NCI-H2081 (cell line): ENCODE measurements at regions not wholly inside any gene's neighbourhood (a gene's known extent, or its start where the extent isn't known, plus 50 kb on each side); places are given as distances from the start of the nearest gene placed in this dataset.
"Not testable (repeated sequence)": the region's sequence is repeated elsewhere in the genome, so short reads cannot be mapped to it uniquely, and the experiment has no call there.

Experiments used
- DNase-seq, 2 experiments: peaks; one replicate each; lab custom pipeline; 2025; lab: John Stamatoyannopoulos, UW

DNA sequence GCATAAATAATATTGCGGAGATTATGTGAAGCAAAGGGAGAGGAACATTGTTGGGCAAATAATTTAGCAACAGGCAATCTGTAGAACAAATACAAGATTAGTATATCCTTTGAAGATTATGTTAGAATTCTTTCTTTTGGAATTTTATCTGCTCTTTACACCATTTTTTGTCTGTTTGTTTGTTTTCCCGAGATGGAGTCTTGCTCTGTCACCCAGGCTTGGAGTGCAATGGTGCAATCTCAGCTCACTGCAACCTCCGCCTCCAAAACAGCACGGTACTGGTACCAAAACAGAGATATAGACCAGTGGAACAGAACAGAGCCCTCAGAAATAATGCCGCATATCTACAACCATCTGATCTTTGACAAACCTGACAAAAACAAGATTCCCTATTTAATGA lies 250.3 kb downstream of the FSIP2 start:
- DNase-seq, result not testable (repeated sequence)

DNA sequence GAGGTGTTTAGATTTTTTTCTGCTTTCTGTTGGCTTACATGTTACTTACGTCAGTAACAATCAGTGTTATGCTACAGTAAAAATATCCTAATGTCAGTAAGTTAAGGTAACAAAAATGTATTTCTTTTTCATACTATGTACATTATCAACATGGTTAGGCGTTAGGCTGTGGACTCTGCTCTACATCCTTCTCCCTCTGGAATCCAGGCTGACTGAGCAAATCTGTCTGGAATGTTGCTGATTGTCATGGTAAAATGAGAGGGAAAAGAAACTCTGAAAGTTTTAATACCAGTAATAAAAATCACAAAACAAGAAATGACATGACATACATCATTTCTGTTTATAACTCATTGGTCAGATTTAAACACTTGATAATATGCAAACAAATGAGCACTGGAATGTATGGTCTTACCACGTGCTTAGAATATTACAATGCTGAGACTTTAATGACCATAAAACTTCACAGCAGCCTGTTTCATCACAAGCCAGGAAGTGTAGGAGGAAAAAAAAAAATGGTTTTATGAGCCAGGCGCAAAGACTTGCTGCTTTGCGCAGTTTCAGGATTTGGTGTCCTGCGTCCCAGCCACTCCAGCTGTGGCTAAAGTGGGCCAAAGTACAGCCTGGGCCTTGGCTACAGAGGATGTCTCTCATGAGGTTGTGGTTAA lies 252.4 kb downstream of the FSIP2 start:
- DNase-seq, result no peak

DNA sequence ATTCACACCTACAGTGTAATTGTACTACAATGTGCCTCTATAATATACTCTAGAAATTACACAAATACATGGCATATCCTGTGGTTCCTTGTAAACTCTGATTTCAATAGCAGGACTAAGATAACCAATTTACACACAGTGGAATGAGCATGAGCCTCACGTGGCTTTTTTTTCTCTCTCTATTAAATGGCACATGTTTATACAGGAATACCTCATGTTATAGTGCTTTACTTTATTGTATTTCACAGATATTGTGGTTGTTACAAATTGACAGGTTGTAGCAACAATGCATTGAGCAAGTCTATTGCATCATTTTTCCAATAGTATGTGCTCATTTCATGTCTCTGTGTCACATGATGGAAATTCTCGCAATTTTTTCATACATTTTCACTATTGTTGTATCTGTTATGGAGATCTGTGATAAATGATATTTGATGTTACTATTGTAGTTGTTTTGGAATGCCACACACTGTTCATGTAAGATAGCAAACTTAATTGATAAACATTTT lies 260.0 kb downstream of the FSIP2 start:
- no peak for DNase-seq

DNA sequence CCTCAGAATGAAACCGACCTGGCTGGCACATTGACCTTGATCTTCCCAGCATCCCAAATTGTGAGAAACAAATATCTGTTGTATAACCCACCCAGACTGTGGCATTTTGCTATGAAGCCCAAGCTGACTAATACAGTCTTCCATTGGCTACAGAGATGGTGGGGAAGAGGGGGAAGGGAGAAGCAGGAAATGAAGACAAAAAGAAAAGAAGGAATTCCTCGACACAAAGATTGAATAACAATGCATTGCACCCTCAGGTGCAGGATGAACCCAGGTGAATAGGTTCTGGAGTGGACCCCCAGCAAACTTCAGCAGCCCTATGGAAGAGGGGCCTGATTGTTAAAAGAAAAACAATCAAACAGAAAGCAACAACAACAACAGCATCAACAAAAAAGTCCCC lies 270.7 kb downstream of the FSIP2 start:
- DNase-seq, result no peak

DNA sequence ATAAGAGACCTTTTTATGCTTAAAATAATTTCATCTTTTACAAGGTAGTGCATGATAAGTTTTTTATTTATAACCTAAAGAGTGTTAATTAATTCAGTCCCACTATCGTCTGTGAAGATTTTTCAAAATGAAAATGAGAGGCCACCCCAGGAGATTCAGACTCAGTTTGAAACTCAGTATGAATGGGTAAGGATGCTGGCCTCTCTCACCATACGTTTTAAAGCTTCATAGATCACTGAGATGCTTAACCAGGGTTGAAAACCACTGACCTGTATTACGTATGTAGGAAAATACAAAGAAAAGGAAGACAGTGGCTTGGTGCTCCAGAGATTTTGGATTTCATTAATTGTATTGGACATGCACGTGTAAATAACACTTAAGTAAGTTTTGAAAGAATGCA lies 278.7 kb downstream of the FSIP2 start:
- DNase-seq, result no peak

DNA sequence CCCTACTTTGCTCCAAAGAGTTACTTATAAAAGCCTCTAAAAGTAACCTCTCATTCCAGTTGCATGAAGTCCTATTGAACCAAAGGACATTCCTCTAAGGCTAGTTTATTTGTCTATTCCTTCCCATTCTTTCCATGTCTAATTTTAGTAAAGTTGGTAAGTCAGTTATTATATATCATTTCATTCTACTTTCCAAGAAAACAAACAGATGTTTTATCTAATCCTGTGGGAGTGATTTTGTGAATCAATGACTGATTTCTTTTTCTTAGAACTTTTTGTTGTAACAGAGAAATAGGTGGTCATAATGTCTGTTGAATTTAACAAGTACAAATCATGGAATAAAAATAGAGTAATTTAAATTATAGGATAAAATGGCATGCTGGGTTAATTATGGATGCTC lies 286.3 kb downstream of the FSIP2 start:
- no peak for DNase-seq

DNA sequence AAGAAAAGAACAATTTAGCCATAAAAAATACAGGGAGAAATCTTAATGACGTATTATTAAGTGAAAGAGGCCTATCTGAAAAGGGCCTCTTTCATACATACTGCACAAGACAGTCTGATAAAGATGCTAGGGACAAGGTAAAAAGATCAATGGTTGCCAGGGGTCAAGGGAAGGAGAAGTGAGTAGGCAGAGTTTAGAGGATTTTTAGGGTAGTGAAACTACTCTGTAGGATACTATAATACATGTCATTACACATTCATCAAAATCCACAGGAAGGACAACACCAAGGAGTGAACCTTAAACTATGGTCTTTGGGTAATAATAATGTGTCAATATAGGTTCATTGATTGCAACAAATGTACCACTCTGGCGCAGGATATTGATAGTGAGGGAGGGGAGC lies 289.3 kb downstream of the FSIP2 start:
- DNase-seq, result no peak

DNA sequence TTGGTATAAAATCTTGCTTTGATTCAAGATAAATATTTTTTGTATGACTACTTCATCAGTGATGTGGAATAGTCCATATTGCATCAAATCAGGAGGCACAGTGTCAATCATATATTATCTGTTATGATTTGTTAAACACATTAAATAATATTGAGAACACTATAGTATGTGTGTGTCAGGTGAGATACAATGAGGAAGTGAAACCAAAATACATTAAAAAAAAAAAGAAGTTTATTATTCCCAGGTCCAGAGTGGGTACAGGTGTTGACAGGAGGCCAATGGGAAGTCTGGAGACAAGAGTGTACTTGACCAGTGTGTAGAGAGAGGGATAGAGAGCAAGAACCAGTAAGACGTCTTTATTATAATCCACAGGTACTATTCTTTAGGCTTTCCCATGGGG lies 292.6 kb downstream of the FSIP2 start:
- DNase-seq, result no peak

DNA sequence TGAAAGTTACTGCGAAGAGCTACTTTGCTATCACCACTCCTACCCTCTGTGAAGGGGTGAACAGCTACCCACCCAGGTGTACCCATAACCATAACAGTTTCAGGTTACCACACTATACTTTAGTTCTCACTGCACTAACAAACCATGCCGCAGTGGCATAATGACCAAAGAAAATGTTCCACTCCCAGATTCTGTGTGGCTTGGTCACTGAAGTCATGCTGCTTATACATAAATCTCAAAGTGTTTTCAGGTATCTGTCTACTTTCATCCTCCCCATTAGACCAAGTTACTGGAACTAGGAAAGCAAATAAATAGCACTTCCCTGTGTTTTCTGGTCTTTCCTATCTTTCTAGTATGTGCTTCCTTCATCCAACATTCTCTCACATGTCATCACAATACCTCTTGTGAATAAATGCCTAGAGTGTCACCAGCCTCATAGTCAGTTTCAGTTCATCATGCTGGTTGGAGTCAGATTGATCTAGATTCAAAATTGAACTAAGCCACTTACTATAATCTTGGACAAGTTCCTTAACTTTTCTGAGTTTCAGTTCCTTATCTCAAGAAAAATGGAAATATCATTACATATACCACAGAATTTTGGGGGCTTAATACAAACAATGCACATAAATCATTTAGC lies 293.6 kb downstream of the FSIP2 start:
- DNase-seq, result no peak

DNA sequence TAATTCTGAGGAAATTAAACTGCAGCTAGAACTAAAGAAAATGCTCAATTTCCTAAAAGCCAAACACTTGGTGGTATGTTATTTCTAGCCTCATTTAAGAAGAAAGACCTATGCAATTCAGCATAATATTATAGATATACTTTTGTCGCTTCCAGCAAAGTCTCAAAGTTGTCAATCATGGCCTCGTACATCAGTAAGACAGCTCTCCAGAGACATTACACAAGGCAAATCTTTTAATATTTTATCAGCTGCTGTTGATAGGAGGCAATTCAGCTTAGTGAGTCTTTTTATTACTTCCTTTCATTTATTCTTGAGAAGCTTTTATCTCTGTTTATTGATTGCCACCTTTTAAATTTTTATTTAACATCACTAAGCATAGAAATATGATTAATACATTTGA lies 294.3 kb downstream of the FSIP2 start:
- DNase-seq, result no peak

DNA sequence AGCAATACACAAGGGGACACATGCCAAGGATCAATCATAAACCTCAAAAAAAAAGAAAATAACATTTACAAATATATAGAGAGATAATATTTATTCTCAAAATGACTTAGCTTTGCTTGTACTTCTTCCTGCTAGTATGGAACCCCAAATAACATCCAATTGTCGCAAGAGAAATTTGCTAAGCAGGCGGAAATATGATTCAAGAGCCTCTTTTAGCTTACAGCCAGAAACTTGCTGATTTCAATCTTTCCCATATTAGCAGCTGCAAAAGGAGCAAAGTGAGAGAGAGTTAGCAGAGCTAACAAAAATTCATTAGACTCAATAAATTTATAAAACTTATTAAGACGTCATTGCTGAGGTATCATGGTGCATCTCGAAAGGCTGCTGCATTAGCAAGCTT lies 294.9 kb downstream of the FSIP2 start:
- DNase-seq, result no peak

DNA sequence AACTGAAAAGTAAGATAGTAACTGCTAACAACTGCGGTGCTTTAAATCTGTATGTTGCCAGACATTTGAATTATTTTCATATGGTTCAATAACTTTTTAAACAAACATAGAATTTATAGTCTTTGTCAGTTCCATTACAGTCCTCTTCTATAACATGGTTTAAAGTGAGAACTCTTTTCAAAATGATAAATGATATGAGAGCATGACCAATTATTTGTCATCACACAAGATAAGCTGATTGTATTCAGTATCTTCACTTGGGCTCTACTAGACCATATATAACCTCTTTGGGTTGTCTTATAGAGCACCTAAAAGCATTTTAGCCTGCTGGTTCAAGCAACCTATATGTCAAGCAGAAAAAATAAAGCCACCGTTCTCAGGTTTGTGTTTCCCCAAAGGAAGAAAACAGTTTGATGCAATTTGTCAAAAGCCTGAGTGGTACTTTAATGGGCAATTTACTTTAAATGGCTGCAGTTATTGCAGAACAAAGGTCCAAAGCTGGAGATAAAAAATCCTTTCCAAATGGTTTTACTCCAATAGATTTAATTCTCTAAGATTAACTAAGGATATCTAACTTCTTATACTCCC lies 298.4 kb downstream of the FSIP2 start:
- peak in 1 of 2 experiments; percentile 21 for DNase-seq

DNA sequence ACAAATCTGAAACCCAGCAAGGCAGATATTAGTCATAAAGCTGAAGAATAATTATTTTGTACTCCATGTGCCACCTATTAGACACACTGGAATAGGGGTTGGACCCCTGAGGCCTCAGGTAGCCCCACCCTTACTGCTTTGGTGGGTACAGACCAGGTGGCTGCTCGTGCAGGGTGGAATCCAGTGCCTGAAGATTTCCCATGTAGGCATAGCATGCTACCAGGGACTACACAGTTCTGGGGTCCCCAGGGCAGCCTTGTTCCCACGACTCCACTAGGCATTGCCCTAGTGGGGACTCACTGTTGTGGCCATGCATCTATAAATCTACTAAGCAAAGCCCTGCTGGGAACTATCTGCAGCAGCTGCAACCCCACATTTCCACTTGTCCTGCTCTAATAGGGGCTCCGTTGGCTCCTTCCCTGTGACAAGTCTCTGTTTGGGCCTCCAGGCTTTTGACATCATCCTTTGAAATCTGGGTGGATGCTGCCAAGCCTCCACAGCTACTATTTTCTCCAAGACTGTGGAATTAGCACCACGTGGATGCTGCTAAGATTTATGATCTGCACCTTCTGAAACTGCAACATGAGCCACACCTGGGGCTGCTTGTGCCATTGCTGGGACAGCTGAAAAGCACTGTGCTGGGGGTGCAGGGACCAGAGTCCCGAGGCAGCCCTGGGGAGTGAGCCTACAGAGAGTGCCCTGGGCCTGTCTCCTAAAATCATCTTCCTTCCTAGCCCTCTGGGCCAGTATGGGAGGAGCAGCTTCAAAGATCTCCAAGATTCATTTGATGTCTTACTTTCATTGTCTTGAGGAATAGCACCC lies 303.8 kb downstream of the FSIP2 start:
- DNase-seq, result no peak

DNA sequence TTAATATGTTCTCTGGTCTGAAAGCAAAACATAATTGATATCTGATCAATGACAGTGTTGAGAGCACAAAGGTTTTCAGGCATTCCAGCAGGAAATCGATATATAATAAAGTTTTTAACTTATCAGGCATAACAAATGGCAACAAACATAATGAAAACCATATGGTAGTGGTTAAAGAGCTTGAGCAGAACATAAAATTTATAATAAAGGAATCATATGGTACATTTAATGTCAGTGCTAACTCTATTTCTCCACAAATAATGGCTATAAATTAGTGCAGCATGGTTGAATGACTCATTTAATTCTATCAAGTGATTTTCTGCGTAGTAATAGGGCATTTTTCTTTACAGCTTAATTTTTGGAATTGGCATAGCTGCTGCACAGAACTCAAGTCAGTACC lies 306.2 kb downstream of the FSIP2 start:
- DNase-seq, result no peak

DNA sequence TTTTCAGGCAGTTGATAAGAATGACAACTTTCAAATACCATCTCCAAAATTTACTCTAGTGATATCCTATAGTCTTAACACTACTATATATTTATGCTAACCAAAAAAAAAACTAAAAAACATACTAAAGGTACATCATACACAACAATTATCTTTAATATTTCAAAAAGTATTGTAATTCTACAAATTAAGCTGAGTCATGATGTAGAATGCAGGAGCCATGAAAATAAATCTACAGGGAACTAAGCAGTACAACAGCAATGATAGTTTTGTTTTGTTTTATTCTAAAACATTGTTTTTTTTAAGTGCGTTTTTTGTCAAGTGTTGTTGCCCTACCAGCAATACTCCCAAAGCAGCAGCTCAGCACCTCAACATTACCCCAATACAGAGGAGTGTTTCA lies 314.3 kb downstream of the FSIP2 start:
- DNase-seq, result no peak

DNA sequence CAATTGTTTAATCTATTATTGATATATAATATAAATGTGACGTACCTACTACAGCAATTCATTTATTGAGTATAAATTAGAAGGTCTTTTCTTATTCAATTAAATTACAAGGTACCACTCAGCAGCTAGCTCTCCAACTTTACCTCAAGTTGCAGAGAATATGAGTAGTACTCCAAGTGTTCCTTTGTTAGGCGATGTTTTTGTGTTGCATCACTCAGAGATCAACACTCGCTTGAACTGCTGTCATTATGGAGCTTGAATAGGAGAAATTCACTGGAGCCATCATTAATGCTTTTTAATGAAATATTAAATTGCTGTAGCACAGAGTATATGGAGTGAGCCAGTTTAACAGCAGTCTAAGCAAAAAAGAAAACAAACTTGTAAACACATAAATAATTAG lies 320.0 kb downstream of the FSIP2 start:
- DNase-seq, result no peak

DNA sequence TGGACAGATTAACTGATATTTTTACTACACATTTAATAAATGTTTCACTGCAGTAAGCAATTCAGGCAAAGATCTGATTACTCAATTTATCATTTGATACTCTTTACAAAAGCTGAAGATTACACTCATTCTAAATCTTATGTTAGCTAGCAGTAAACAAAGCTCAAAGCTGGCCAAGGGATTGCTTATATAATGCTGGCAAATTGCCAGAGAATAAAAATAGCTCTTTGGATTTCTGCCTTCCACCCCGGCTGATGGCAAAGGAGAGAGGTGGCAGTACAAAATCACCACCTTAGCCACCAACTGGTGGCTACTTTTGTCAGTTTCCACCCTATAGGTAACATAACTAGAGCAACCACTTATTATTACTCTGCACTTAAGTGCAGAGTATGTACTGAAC lies 320.5 kb downstream of the FSIP2 start:
- peak; percentile 18 to 61 for DNase-seq

DNA sequence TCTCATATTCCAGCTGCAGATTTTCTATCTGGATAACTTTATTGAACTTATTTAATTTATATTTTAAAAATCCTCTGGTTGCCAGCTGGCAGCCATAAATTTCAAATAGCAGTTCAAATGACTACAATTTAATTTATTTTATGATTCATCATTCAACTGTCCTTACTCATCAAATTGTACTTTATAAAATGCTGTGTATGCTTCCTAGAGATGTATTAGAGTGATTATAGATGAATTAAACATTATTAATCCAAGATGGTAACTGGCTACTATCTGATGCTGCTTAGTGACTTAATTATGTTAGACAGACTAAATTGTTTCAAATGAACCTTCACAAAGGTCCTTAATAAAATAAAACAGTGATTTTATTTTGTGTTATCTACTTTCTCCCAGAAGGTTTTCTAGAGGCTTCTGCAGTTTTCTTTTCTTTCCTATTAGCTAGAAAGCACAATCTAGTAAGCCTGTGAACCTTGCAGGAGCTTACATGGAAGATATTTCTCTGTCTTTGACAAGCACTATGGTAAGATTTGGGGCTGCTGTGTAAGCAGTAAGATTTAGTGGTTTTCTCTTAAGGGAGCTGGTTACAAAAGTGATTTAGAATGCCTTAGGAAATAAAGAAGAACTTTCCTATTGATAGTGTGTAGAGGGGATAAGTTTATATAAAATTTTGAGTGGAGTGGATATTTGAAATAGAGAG lies 322.3 kb downstream of the FSIP2 start:
- no peak for DNase-seq

DNA sequence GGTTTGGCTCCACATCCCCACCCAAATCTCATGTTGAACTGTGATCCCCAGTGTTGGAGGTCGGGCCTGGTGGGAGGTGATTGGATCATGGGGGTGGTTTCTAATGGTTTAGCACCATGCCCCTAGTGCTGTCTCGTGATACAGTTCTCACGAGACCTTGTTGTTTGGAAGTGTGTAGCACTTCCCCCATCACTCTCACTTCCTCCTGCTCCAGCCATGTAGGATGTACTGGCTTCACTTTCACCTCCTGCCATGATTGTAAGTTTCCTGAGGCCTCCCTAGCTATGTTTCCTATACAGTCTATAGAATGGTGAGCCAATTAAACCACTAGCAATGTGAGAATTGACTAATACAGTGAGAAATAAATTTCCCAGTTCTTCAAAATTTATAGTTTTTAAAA lies 325.9 kb downstream of the FSIP2 start:
- no peak for DNase-seq

DNA sequence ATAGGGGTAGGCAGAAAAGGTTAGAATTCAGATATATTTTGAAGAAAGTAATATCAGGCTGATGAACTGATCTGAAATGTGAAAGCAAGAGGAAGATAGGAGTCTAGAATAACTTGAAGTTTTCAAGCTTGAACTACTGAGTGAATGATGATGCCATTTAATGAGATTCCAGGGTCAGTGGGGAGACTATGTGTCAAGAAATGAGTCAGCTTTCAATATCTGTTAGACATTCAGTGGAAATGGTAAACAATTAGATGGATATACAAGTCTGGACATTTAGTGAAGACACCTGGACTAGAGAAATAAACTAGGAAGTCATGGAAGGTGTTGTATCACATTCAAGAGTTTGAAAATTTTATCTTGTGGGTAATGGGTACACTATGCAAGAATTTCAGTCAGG lies 326.9 kb downstream of the FSIP2 start:
- DNase-seq, result no peak

DNA sequence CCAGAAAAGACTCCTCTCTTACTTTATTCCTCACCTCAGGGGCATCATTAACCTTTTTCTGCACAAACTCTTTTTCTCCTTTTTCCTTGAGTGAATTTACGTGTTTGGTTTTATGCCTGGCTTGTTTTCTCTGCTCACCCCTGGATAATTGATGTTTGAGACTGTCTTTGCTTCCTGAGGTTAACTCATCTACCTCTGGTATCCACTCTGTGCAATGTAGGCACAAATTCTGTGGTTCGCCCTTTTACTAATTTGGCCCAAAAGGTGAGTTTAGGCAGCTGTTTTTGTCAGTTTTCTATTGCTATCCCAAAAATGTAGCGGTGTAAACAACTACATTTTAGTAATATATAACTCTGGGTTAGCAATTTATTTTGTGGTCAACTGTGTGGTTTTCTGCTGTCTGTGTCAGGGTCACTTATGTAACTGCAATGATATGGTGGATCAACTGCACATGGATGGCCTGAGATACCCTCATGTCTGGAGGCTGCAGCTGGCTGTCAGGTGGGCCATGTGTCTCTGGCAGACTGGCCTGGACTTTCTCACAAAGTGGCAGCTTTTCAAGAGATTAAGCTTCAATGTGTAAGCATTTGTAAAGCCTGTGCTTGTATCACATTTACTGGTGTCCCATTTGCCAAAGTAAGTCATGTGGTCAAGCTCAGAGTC lies 329.7 kb downstream of the FSIP2 start:
- DNase-seq, result no peak

DNA sequence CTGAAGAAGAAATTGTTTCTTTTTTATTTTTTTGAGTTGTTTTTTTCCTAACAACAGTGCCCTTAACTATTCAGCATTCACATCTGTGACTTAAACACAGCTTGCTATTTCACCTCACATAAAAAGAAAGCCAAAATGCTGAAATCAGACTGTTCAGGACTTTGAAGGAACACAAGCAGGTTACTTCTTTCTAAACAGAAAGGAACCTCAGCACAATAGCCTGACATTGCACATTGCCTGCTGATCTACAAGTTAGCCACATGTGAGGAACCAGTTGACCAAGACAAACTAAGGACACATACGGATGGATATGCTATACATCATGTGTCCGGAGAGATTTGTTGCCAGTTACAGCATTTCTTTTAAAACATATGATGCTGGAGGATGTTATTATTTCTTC lies 331.1 kb downstream of the FSIP2 start:
- no peak for DNase-seq
